GM13977 (cell line): ENCODE measurements at regions not wholly inside any gene's neighbourhood (a gene's known extent, or its start where the extent isn't known, plus 50 kb on each side); places are given as distances from the start of the nearest gene placed in this dataset.

ENCODE experiments used
- DNase-seq: peaks from one replicate; pipeline ENCODE4 v3.0.0; 2012; ENCODE audit warnings: low spot score
- in situ Hi-C: fragments of 300-500 bp; cut with MboI; formaldehyde crosslinking; loops from one replicate; pipeline ENCODE4 v1.12.0; 2022; ENCODE audit warnings: low sequenced_read_pairs, low pct_unique_long_range_greater_than_20kb, mixed read lengths, inconsistent platforms; ENCODE audit not compliant: unreplicated experiment
- TF ChIP-seq, protein P1 (sequence below): IDR thresholded peaks from 2 replicates; pipeline ENCODE4 v1.5.1; 2012; ENCODE audit warnings: mild to moderate bottlenecking, control low read depth; ENCODE audit not compliant: insufficient read depth; ENCODE audit errors: extremely low read depth, missing control alignments

DNA sequence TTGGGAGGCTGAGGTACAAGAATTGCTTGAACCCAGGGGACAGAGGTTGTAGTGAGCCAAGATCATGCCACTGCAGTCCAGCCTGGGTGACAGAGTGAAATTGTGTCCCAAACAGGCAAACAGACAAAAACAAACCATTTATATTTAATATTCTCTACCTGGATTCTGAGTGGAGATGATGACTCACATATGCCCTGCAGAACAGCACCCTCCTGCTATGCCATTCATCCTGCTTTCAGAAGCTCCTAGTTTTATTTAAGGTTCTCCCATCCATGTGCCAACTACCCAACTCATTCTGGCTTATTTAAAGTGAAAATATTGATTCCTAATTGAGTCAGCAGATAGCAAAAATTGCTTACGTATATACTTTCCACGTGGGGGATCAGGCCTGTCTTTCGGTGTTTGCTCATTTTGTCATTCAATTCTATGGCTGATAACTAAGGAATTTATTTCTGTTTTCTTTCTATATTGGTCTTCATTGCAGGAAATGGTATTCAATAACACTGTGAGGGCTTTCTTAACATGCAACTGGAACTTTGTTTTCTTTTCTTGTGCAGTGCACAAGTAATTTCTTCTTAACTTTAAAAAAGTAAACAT, 459.1 kb upstream of the JAG1 start:
- no peak for DNase-seq
- TF ChIP-seq, protein P1, sequence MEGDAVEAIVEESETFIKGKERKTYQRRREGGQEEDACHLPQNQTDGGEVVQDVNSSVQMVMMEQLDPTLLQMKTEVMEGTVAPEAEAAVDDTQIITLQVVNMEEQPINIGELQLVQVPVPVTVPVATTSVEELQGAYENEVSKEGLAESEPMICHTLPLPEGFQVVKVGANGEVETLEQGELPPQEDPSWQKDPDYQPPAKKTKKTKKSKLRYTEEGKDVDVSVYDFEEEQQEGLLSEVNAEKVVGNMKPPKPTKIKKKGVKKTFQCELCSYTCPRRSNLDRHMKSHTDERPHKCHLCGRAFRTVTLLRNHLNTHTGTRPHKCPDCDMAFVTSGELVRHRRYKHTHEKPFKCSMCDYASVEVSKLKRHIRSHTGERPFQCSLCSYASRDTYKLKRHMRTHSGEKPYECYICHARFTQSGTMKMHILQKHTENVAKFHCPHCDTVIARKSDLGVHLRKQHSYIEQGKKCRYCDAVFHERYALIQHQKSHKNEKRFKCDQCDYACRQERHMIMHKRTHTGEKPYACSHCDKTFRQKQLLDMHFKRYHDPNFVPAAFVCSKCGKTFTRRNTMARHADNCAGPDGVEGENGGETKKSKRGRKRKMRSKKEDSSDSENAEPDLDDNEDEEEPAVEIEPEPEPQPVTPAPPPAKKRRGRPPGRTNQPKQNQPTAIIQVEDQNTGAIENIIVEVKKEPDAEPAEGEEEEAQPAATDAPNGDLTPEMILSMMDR: no peak
- in situ Hi-C loops: no loop called here

DNA sequence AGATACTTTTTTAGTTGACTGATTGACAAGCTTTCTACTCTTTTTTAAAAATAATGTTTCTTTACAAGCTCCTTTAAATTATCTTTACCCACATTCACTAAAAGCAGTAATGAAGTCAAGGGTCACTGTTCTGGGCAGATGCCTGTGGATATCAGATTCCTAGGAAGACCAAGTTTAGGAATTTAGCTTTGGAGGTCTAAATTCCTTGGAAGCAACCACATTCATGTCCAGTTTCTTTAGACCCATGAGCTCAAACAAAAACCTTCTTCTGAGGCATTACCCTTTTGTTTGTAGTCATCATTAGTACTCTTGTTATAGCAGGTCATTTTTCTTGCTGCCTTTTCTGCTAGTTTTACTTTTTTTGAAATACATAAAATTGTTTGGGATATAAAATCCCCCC, 462.9 kb upstream of the JAG1 start:
- TF ChIP-seq, protein P1: no peak
- no peak for DNase-seq
- in situ Hi-C loops: no loop called here

DNA sequence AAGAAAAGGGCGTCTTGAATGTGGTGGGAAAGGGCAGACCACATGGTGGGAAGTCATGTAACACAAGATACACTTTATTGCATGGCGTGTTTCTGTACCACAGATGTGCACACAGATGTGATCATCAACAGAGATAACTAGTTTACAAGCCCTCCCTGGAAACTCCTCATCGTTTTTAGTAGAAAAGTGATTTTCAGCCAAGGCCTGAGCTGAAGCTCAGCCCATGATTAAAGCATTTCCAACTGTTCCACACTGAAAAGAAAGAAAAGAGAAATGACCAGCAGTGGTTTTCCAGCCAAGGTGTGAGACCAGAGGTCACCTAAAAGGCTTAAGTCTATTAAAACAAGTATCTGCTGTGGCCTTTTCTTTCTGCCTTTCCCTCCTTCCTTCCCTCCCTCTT, 463.9 kb upstream of the JAG1 start:
- in situ Hi-C loops: no loop called here
- DNase-seq: no peak
- TF ChIP-seq, protein P1: no peak

DNA sequence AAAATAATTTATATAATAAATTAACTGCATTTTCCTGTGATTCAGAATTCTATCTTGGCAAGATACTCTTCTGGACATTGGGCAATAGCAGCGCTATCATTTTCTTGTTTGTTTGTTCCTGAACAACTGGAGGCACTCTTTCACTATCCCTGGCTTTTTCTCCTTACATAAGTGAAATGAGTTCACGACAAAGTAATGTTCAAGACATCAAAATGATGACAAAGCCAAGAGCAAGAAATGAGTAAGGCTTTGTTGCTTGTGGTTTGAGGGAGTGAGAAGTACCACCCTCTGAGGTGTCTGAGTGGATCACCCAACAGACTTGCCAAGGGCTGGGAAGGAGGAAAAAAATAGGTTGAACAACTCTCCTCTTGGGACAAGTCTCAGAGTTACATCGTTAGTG, 466.6 kb upstream of the JAG1 start:
- no peak for DNase-seq
- TF ChIP-seq, protein P1: no peak
- in situ Hi-C loops: no loop called here

DNA sequence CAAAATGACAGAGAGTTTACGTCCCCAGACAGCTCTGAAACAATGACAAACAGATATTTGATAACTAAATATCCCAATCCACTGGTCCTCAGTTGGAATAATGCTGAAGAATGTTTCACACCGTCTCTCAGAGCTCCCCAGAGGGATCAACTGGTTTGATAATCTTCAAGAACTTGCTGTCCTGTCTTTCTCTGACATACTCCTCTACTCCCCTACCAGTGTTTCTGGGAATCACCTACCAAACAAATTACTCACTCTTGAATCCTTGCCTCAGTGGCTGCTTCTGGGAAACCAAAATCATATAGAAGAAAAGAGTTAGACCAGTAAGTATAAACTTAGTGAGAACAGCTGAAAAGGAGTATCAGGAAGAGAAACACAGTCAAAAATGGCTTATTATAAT, 469.7 kb upstream of the JAG1 start:
- in situ Hi-C loops: no loop called here
- TF ChIP-seq, protein P1: no peak
- no peak for DNase-seq

DNA sequence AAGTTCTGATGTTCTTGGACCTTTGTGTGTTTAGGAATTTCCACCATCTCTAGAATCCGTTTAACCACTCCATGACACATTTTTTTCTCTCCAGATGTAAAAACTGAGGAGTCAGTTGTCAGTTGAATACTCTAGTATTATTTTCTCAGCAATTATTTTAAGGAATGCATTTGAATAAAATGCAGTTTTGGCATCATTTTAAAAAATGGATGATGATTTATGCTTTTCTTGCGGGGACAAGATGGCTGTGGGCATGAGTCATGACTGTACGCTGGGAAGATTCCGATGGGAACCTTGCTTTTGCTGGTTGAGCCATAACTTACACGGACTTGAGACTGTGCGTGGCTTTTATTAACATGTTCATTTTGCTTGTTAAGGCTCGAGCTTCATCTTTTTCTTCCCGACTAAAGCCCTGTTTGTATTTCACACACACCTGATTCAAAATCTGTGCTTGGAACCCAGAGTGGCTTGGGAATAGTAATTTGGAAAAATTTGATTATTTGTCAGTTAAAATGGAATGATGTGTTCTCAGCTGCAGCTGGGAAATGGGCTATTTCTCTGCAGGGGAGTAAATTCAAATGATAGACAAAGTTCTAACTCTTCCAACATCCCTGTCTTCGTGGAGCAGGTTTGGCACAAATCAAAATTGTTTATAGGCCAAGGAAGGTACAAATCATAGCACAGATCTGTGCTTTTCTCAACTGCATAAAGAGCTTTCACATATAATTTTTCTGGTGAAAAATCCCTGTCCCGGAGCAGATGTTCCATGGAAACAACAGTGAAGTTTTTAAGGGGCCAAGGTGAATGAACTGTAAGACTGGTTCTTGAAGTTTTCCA, 470.5 kb upstream of the JAG1 start:
- DNase-seq: no peak
- in situ Hi-C loops: no loop called here
- TF ChIP-seq, protein P1: no peak

DNA sequence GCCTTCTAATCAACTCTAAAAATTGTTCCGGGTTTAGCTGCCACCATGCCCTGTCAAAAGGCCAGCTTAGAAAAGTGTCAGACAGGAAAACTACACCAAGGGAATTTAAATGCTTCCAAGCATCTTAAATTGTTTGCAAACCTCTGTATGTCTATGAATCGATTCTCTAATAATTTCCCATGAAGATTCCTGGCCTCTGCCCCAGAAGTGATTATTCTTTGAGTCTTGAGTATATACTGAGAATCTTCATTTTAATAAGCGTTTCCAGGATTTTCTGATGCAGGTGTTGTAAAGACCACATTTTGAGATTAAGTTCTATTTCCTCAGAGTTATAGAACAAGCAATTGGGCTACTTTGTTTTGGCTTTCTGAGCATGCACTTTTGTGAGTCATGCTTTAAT, 471.8 kb upstream of the JAG1 start:
- in situ Hi-C loops: no loop called here
- TF ChIP-seq, protein P1: no peak
- no peak for DNase-seq
